Peyer's patch (tissue), 4 donors: ENCODE measurements at regions not wholly inside any gene's neighbourhood (a gene's known extent, or its start where the extent isn't known, plus 50 kb on each side); places are given as distances from the start of the nearest gene placed in this dataset.
"Not testable (repeated sequence)": the region's sequence is repeated elsewhere in the genome, so short reads cannot be mapped to it uniquely, and the experiment has no call there.

Experiments
- CTCF ChIP-seq, 6 experiments: fragments of 450-650 bp in 4 of 6; fragments of 200-600 bp in 2 of 6; sonication (generic) in 1 of 6; IDR thresholded peaks; one replicate each; pipeline ENCODE4 v1.5.1; 2017 to 2019; ENCODE audit warnings: antibody characterized with exemption in 6 of 6, mild to moderate bottlenecking in 3 of 6, moderate library complexity in 1 of 6
- POLR2A ChIP-seq, 2 donors: fragments of 450-650 bp; IDR thresholded peaks; one replicate each; pipeline ENCODE4 v1.5.1; 2017; ENCODE audit warnings: antibody characterized with exemption in 2 of 2, mild to moderate bottlenecking in 2 of 2, moderate library complexity in 2 of 2

- not testable (repeated sequence) for TF ChIP-seq CTCF, POLR2A (IDR thresholded peaks at IDR 0.05)
These were observed 220.9 kb upstream of the VKORC1L1 start for GRCh38 chr7:65651826-65652592.
